NCI-H460 (cell line): ENCODE measurements at regions not wholly inside any gene's neighbourhood (a gene's known extent, or its start where the extent isn't known, plus 50 kb on each side); places are given as distances from the start of the nearest gene placed in this dataset.

Experiments
- DNase-seq: peaks from one replicate; pipeline ENCODE4 v3.0.0-alpha.2; 2016; ENCODE audit warnings: low read depth; ENCODE audit errors: extremely low read depth

DNA sequence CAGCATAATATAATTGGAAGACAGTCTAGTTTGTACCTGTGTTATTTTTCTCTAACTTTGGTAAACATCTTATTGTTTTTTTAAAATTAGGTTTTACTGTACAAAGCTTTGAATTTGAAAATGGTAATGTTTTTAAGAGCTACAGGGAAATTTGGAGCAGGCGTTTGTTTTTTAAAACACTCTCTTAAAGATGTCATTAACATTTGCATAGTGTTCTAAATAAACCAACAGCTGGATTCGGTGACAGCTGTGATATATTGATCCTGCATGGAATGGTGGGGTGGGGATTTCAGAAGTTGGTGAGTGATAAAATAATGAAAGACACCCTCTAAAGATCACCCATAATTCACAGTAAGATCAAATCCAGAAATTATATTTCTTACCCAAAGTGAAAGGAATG, 97.9 kb upstream of the PRL start:
- no peak for DNase-seq

DNA sequence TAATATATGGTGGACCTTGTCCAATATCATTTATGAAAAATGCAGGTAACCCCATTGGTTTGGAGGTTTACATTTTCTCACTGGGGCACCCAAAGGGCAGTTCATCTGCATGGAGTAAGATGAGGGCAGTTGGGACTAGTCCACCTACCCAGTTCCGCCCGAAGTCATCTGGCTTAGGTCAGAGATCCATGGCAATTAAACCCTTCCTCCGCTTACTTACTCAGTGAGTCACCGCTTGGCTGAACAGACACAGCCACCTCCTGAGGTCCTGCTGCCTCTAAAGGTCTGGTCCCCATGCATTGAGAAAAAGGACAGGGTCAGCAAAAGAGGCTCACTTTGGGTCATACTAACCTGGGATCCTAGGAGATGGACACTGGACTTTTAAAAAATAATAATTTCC, 102.9 kb upstream of the PRL start:
- DNase-seq, result no peak

DNA sequence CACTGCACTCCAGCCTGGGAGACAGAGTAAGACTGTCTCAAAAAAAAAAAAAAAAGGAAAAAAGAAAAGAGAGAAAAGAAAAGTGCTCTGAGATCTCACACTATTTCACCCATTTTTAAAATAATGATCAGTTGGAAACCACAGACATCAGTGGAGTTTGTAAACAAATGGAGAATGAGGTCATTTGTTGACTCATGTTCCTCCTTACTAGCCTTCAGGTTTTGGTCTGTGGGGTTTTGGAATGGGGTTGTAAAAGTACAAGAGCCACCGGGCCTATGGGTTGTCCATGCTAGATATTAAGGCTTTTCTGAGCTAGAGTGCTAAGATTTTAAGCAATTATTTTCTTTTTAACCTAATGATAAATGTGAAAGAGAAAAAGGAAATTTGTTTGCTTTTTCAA, 104.4 kb upstream of the PRL start:
- no peak for DNase-seq

DNA sequence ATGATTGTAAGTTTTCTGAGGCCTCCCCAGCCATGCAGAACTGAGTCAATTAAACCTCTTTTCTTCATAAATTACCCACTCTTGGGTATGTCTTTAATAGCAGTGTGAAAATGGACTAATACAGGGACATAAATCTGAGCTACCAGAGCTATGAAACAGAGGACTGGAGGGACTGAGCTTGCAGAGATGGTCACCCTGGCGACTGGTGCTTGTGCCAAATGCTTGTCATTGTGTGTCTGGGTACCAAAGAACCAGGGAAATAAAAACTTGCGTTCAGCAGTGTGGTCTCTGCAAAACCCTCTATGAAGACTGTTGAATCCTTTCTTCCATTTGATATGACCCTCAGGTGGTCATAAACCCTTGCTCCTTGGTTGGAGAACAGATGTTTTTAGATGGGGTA, 105.1 kb upstream of the PRL start:
- DNase-seq, result no peak

DNA sequence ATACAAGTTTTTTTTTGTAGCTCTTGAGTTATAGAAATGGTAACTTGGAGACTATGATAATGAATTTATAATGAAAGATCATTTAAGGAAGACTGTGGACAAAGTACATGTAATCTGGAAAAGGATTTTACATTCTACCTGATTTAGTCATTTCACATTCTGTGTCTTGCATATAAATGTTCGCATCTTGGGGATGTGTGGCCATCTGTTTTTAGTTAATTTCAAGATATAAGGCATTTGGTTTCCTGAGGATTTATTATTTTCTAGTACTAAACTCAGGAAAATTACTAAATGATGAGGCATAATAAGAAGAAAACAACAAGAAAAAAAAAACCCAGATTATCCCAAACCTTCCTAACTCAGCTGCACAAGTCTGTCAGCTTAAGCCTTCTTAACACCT, 112.7 kb upstream of the PRL start:
- no peak for DNase-seq

DNA sequence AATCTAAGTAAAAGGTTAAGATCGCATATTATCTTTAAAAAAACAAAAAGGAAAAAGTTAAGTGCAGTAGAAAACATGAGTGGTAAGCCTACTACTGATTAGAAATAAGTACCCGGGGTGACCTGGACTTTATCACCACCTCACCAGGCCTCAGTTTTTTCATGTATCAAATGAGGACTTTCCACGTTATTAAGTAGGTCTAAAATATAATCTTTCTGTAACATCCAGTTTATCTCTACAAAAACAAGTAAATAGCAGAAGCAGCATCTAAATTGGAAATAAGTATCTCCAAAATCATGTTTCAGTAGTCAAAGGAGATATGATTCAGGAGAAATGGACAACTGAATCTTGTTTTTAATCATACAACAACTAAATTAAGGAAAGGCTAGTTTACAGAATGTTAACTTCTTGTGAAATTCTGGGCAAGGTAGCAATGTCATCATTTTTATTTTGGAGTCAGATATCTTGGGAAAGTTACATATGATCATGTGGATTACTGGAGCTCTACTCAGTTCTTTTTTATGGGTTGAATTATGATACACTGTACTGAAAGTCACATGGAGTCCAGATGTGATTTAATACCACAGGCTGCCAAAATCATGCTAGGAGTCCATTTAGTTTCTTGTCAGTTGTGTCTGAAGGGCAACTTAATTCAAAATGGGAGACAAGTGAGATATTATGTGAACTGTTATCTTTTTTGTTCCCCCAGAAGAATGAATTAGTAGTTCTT, 114.7 kb upstream of the PRL start:
- DNase-seq, result no peak

DNA sequence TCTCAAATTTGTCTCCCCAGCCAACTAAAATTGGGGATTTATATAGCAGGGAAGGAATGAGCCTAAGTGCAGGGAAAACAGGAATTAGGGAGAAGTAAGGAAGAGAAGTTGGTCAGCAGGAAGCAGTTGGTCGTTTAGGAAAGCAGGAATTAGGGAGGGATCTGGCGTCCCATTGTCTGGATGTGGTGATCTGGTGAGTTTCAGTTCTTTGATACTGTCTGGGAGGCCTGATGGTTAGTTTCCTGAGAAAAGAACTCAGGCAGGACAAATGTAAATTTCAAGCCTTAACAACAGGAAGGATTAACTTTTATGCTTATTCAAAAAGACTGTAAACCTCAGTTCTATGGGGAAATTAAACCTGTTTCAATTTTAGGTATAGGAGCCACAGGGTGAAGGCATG, 116.2 kb upstream of the PRL start:
- no peak for DNase-seq

DNA sequence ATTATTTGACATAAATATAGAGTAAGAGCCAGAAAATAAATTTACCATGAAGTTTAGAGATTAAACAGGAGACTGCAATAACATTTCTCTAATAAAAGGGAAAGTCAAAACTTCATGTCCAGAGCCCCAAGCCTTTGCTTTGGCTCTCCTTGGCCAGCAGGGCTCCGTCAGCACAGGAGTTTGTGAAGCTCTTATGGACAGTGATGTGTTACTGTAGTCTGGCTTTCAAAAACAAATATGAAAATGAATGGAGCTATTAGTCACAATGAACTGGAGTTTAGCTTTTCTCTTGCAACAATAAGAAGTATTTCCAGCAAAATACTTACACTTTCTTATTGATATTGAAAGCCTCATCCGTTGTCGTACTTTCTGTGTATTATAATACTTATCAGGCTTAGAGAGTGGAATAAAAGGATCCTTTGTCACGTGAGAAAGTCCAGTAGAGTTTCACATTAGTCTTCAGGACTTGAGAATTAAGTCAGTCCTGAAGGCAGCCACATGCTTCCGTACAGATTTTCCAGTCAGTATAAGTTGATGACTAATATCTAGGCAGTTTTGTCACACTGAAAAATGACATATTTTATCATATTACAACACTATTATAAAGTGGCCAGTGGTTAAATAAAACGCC, 117.0 kb upstream of the PRL start:
- no peak for DNase-seq

DNA sequence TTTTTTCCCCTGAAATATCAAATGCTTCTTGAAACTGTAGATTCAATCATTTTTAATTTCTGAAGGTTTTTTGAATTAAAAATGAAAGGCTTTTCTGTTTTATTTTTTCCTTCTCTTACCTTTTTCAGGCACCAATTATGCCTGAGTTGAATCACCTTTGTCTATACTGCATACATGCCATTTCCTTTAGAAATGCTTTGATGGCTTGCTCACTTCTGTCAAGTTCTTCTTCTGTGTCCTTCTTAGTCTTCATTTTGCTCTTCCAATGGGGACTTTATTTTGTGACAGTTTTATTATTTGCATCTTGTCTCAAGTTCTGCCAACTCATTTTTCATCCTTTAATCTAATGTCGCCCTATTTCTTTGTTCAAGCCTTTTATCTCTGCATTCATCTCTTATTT, 121.9 kb upstream of the PRL start:
- DNase-seq, result no peak

DNA sequence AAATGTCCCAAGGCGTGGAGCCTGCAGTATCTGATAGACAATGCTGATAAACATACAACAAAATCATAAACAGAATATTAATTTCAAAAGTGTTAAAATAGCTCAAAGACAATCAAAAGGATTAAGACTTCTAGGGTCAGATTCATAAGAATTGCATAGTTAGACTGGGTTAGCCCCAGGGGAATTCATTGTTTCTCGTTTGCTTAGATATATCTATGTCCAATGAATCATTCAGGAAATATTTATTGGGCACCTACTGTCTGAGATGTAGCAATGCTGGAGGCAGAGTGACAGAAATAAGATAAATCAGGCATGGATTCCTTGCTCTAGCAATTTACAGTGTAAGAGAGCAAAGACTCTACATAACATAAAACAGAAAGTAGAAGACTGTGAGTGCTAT, 124.4 kb upstream of the PRL start:
- DNase-seq, result no peak

DNA sequence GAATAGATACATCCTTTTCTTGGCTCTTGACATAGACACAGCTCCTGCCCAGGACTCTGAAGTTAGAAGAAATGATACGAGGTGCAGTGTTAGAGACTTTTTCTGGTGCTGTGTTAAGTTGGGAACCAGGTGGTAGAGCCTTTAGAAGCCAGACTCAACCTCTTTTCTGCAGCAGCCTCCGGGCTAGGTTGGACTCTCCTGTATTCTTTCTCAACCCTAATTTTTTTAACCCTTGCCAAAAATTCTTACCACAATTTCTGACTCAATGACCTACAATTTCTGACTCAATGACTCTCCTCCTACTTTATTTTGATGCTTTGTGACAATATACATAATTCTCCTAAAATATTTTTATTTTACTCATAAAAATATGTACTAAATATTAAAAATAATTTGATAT, 127.4 kb upstream of the PRL start:
- DNase-seq, result no peak

DNA sequence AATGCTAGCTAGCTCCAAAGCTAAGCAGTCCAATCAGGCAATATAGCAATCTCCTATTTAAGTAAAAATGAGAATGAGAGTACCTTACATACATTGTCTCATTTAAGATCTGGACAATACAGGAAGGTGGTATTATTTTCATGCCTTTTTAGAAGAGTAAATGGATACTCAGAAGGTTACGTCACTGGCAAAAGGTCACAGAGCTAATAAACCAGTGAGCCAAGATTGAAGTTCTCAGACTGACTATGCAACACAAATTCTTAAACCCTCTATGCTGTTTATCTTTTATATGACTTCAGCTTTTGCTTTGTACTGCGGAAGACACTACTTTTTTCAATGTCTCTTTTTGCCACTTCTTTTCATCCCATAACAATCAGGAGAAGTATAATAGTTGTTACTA, 135.2 kb upstream of the PRL start:
- peak; percentile 16 for DNase-seq

DNA sequence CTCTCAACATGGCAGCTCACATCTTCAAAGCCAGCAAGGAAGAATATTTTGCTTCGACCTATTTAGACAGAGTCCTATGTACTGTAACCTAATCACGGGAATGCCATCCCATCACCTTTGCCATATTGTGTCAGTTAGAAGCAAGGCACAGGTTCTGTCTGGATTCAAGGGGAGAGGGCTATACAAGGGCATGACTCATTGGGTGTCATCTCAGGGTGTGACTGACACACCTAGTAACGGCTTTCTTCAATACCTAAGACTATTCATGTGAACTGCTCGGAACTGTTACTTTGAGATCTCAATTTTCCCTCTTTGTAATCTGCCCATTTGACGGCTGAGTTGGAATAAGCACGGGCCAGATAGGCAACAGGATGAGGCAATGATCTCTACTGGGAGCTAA, 135.6 kb upstream of the HDGFL1 start:
- DNase-seq, result no peak

DNA sequence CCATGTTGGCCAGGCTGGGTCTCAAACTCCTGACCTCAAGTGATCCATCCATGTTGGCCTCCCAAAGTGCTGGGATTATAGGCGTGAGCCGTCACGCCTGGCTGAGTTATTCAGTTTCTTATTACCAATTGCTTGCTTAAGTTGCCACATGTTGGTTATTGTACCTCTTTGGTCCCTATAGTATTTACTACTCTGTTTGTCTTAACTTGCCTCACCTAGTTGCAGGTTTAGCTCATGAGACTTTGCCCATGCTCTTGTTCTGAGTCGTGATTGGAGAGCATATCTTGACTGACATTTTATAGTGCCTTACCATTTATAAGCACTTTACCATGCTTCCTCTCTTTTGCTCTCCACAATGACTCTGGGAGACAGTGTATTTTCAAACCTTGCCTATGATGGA, 134.2 kb upstream of the HDGFL1 start:
- DNase-seq, result no peak

DNA sequence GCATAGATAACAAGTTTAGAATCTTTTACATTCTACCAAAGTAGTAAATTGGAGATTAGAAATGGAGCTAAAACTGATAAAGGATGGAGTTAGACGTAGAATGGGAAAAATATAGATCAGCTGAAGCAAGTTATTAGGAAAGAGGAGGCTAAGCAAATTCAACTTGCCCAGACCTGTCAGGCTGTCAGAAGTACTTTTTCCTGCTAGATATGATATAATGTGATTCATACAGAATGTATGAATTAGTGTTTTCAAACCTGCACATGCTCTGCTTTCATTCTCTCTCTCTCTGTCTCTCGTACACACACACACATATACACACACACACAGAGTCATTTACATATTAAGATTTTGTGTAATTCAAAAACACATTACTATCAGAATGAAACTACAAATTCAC, 133.2 kb upstream of the HDGFL1 start:
- no peak for DNase-seq

DNA sequence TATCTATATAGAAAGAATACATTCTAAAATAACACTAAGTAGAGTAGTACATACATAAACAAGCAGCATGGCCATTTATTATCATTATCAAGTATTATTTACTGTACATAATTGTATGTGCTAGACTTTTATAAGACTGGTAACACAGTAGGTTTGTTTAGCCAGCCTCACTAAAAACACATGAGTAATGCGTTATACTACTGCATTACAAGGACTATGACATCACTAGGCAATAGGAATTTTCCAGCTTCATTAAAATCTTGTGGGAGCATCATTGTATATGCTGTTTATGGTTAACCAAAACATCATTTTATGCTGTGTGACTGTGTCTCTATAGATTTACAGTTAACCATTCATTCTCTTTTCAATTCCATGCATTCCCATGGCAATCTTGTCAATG, 131.7 kb upstream of the HDGFL1 start:
- DNase-seq, result no peak

DNA sequence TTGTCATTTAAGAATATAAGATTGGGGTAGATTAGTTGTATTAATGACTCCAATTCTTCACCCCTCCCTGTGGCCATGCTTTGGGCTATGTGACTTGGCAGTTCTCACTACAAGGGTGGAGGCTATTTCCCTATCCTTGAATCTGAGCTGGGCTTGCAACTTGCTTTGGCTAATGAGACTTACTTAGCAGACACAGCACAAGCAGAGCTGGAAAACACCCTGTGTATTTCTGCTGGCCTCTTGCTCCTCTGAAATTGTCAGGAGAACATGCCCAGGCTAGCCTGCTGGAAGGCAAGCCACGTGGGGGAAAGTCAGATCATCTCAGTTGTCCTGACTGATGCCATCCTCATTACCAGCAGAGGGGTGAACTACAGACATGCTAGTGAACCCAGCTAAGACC, 126.5 kb upstream of the HDGFL1 start:
- DNase-seq, result no peak

DNA sequence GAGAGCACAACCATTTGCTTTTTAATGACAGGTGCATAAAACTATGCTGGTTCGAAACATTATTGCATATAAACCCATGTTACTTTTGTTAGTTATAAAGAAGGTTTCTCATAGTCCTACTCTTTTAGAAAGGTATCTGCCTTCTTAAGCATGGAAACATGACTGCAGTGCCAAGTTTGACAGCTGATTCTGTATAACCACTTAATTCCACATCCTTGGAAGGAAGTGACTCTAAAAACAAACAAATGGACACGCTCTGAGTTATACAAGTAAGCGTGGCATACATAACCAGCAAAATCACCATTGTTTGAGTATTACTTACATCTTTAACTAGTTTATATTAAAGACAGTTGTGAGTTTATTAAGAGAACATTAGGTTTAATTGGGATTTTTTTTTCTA, 125.0 kb upstream of the HDGFL1 start:
- no peak for DNase-seq

DNA sequence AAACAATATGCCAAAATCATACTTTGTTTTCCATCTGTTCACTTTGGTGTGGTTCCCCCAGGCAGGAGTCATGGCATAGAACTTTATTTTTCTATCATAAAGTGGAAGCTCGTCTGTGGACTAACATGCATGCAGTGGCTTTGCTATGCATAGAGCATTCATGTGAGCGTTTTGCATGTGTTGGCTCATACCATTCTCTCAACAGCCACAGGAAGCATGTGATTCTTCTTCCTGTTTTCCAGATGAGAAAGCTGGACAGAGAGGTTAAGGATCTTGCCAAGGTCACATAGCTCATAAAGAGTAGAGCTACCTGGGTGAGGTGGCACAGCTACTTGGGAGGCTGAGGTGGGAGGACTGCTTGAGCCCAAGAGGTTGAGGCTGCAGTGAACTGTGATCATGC, 123.4 kb upstream of the HDGFL1 start:
- no peak for DNase-seq

DNA sequence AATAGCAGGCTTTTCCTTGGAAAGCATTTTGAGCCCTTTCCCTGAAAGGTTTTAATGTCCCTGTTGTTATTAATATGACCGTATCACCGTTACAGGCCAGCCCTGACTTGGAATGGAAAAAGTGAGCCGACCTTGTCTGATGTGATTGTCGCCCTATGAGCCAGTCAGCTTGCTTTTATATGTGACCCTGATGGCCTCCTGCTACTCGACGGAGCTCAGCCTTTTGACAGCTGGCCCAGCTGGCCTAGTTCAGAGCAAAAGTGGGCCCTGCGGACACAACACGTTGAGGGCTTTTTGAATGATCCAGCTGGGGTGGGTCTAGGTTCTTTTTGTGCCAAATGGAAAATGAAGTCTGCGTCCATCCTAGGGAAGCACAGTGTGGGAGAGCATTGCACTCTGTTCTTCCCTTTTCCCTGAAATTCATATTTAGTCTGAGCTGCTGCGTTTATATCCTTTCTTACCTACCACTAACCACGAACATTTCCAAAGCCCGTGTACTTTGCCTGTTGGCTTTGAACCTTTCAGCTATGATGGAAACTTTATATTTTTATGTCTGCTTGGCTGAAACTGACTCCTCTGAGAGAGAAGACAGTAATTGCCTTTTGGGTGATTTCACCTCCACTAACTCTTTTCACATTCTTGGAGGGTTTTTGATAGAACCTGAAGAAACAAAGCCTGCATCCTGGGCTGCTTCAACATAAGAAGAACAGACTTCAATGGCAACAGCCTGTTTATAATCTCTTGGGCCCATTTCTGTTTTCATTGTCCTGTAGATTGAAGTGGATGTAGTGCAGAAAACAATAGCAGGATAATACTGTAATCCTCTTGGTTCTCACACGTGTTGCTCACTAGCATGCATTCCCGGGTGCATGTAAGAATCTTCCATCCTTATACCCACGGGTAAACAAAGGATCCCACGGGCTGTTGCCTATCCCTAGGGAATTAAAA, 121.8 kb upstream of the HDGFL1 start:
- no peak for DNase-seq

DNA sequence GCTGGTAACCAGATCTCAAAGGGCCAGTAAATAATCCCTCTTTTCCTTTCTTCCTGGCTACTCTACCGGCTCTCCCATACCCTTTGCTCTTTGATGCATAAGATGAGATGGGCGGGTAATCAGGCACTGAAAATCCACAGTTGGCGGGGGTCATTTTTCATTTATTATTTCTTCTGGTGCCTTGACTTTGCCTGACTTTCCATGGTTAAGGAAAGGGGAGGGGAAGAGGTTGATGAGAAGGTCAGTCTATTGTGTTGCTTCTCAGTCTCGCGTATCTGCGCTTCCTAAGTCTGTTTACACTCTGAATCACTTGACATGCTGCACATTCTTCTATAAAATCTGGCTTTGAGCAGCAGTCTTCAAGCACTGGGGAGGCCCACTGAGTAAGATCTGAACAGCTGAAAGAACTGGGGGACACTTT, 121.1 kb upstream of the HDGFL1 start:
- peak; percentile 59 for DNase-seq

DNA sequence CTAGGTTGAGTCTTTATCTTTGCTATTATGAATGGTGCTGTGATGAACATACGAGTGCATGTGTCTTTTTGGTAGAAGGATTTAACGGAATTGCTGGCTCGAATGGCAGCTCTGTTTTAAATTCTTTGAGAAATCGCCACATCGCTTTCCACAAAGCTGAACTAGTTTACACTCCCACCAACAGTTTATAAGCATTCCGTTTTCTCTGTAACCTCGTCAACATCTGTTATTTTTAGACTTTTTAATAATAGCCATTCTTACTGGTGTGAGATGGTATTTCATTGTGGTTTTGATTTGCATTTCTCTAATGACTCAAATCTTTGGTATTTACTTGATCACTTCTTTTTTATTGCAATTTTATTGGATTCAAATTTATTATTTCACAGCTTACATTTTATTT, 117.4 kb upstream of the HDGFL1 start:
- DNase-seq, result no peak
